Activated naive CD8-positive, alpha-beta T cell treated with anti-CD3 and anti-CD28 coated beads, Interleukin-2, amount 50 U/mL, for 24 hours (primary cell): ENCODE measurements at regions not wholly inside any gene's neighbourhood (a gene's known extent, or its start where the extent isn't known, plus 50 kb on each side); places are given as distances from the start of the nearest gene placed in this dataset.
"Not testable (repeated sequence)": the region's sequence is repeated elsewhere in the genome, so short reads cannot be mapped to it uniquely, and the experiment has no call there.

Experiments used
- ATAC-seq: fragments of 150-1000 bp; cut with Tn5 transposase; one replicate; pipeline ENCODE4 v1.10.0; 2021
- DNase-seq: peaks from one replicate; pipeline ENCODE4 v3.0.0; 2021
- H3K27ac Mint-ChIP-seq: one replicate; pipeline ENCODE4 v1.8.0; 2021; ENCODE audit warnings: mild to moderate bottlenecking, mixed read lengths
- H3K27me3 Mint-ChIP-seq: one replicate; pipeline ENCODE4 v1.8.0; 2021; ENCODE audit warnings: mixed read lengths
- H3K36me3 Mint-ChIP-seq: one replicate; pipeline ENCODE4 v1.8.0; 2021; ENCODE audit warnings: low read depth, mixed read lengths
- H3K4me1 Mint-ChIP-seq: one replicate; pipeline ENCODE4 v1.8.0; 2021; ENCODE audit warnings: mixed read lengths
- H3K4me3 Mint-ChIP-seq: one replicate; pipeline ENCODE4 v1.8.0; 2021; ENCODE audit warnings: mild to moderate bottlenecking, moderate library complexity, mixed read lengths
- H3K9me3 Mint-ChIP-seq: one replicate; pipeline ENCODE4 v1.8.0; 2021; ENCODE audit warnings: mixed read lengths

GRCh38 chr2:134052173-134052572, 201.7 kb upstream of the MGAT5 start:
- ATAC-seq (no peak), DNase-seq (no peak)
- Mint-ChIP-seq H3K27ac (no peak overlapping the region), H3K36me3 (no peaks in the 10 kb centered on the region), H3K27me3 (peaks cover 4% of the 10 kb centered on the region), H3K4me1 (peaks cover 3% of the 10 kb centered on the region), H3K9me3 (peaks cover 4% of the 10 kb centered on the region), H3K4me3 (no peak overlapping the region)

GRCh38 chr2:134056173-134056572, 197.7 kb upstream of the MGAT5 start:
- H3K4me1 Mint-ChIP-seq: peaks cover 8% of the 10 kb centered on the region

GRCh38 chr2:134061066-134061465, 192.8 kb upstream of the MGAT5 start:
- not testable (repeated sequence) for H3K4me1 Mint-ChIP-seq, ATAC-seq, H3K27ac Mint-ChIP-seq, DNase-seq, H3K27me3 Mint-ChIP-seq, H3K36me3 Mint-ChIP-seq, H3K4me3 Mint-ChIP-seq
- peaks cover 17% of the 10 kb centered on the region for H3K9me3 Mint-ChIP-seq

More at GRCh38 chr2:134056173-134056572, 197.7 kb upstream of the MGAT5 start:
- H3K27ac Mint-ChIP-seq: no peak overlapping the region
- no peaks in the 10 kb centered on the region for H3K36me3 Mint-ChIP-seq
- no peak overlapping the region for H3K4me3 Mint-ChIP-seq
- DNase-seq: no peak
- no peak for ATAC-seq
- peaks cover 4% of the 10 kb centered on the region for H3K9me3 Mint-ChIP-seq
- H3K27me3 Mint-ChIP-seq: peaks cover 4% of the 10 kb centered on the region

- H3K4me1 Mint-ChIP-seq: not testable (repeated sequence)
Measured at GRCh38 chr2:134062235-134062634, 191.6 kb upstream of the MGAT5 start.

GRCh38 chr2:134063916-134064315, 190.0 kb upstream of the MGAT5 start:
- H3K4me3 Mint-ChIP-seq, H3K4me1 Mint-ChIP-seq, ATAC-seq: not testable (repeated sequence)

More at GRCh38 chr2:134062235-134062634, 191.6 kb upstream of the MGAT5 start:
- not testable (repeated sequence) for H3K4me3 Mint-ChIP-seq, DNase-seq, H3K27ac Mint-ChIP-seq, H3K27me3 Mint-ChIP-seq, H3K36me3 Mint-ChIP-seq, ATAC-seq
- H3K9me3 Mint-ChIP-seq: peaks cover 17% of the 10 kb centered on the region

GRCh38 chr2:134070281-134070741, 183.6 kb upstream of the MGAT5 start:
- ATAC-seq: no peak
- no peaks in the 10 kb centered on the region for H3K27me3 Mint-ChIP-seq

More at GRCh38 chr2:134063916-134064315, 190.0 kb upstream of the MGAT5 start:
- not testable (repeated sequence) for H3K27me3 Mint-ChIP-seq, DNase-seq, H3K36me3 Mint-ChIP-seq, H3K27ac Mint-ChIP-seq
- peaks cover 17% of the 10 kb centered on the region for H3K9me3 Mint-ChIP-seq

GRCh38 chr2:134072341-134072740, 181.5 kb upstream of the MGAT5 start:
- DNase-seq: no peak
- Mint-ChIP-seq H3K4me1 (no peaks in the 10 kb centered on the region), H3K9me3 (no peaks in the 10 kb centered on the region), H3K4me3 (no peak overlapping the region), H3K27ac (no peak overlapping the region), H3K36me3 (no peaks in the 10 kb centered on the region), H3K27me3 (no peaks in the 10 kb centered on the region)
- ATAC-seq: no peak

More at GRCh38 chr2:134070281-134070741, 183.6 kb upstream of the MGAT5 start:
- Mint-ChIP-seq H3K4me1 (no peaks in the 10 kb centered on the region), H3K4me3 (no peak overlapping the region), H3K27ac (no peak overlapping the region), H3K9me3 (no peaks in the 10 kb centered on the region), H3K36me3 (no peaks in the 10 kb centered on the region)
- no peak for DNase-seq

GRCh38 chr2:134073023-134073422, 180.8 kb upstream of the MGAT5 start:
- H3K9me3 Mint-ChIP-seq: no peaks in the 10 kb centered on the region

GRCh38 chr2:134074619-134075018, 179.3 kb upstream of the MGAT5 start:
- no peak for DNase-seq
- peaks cover 2% of the 10 kb centered on the region for H3K27me3 Mint-ChIP-seq
- no peaks in the 10 kb centered on the region for H3K9me3 Mint-ChIP-seq
- no peak overlapping the region for H3K27ac Mint-ChIP-seq
- ATAC-seq: no peak
- H3K36me3 Mint-ChIP-seq: no peaks in the 10 kb centered on the region
- H3K4me3 Mint-ChIP-seq: no peak overlapping the region
- no peaks in the 10 kb centered on the region for H3K4me1 Mint-ChIP-seq

More at GRCh38 chr2:134073023-134073422, 180.8 kb upstream of the MGAT5 start:
- H3K27ac Mint-ChIP-seq: no peak overlapping the region
- H3K4me3 Mint-ChIP-seq: no peak overlapping the region
- no peaks in the 10 kb centered on the region for H3K36me3 Mint-ChIP-seq
- H3K27me3 Mint-ChIP-seq: no peaks in the 10 kb centered on the region
- DNase-seq (no peak), ATAC-seq (no peak)
- H3K4me1 Mint-ChIP-seq: no peaks in the 10 kb centered on the region

- H3K27ac Mint-ChIP-seq: no peak overlapping the region
- no peaks in the 10 kb centered on the region for H3K9me3 Mint-ChIP-seq
- no peak for ATAC-seq
- no peak for DNase-seq
- peaks cover 2% of the 10 kb centered on the region for H3K27me3 Mint-ChIP-seq
- no peak overlapping the region for H3K4me3 Mint-ChIP-seq
- no peaks in the 10 kb centered on the region for H3K36me3 Mint-ChIP-seq
- H3K4me1 Mint-ChIP-seq: no peaks in the 10 kb centered on the region
Measured at GRCh38 chr2:134075204-134075603, 178.7 kb upstream of the MGAT5 start.

GRCh38 chr2:134078354-134078753, 175.5 kb upstream of the MGAT5 start:
- Mint-ChIP-seq H3K9me3 (no peaks in the 10 kb centered on the region), H3K4me3 (no peak overlapping the region), H3K4me1 (no peaks in the 10 kb centered on the region), H3K36me3 (no peaks in the 10 kb centered on the region), H3K27me3 (peaks cover 6% of the 10 kb centered on the region), H3K27ac (no peak overlapping the region)
- ATAC-seq (no peak), DNase-seq (no peak)

- peak; percentile 57 for ATAC-seq
- no peak for DNase-seq
- Mint-ChIP-seq H3K27me3 (peaks cover 6% of the 10 kb centered on the region), H3K4me3 (no peak overlapping the region), H3K9me3 (no peaks in the 10 kb centered on the region), H3K36me3 (no peaks in the 10 kb centered on the region), H3K4me1 (no peaks in the 10 kb centered on the region), H3K27ac (no peak overlapping the region)
Measured at GRCh38 chr2:134079373-134079772, 174.5 kb upstream of the MGAT5 start.

- Mint-ChIP-seq H3K27me3 (peaks cover 6% of the 10 kb centered on the region), H3K4me3 (no peak overlapping the region), H3K4me1 (no peaks in the 10 kb centered on the region), H3K9me3 (no peaks in the 10 kb centered on the region), H3K27ac (no peak overlapping the region), H3K36me3 (no peaks in the 10 kb centered on the region)
- ATAC-seq (no peak), DNase-seq (no peak)
Measured at GRCh38 chr2:134080386-134081089, 173.3 kb upstream of the MGAT5 start.

GRCh38 chr2:134081238-134081938, 172.5 kb upstream of the MGAT5 start:
- no peak overlapping the region for H3K4me3 Mint-ChIP-seq
- H3K9me3 Mint-ChIP-seq: no peaks in the 10 kb centered on the region
- H3K27ac Mint-ChIP-seq: no peak overlapping the region
- H3K4me1 Mint-ChIP-seq: no peaks in the 10 kb centered on the region
- DNase-seq (no peak), ATAC-seq (no peak)
- H3K36me3 Mint-ChIP-seq: no peaks in the 10 kb centered on the region
- H3K27me3 Mint-ChIP-seq: peaks cover 6% of the 10 kb centered on the region

GRCh38 chr2:134083548-134083947, 170.3 kb upstream of the MGAT5 start:
- Mint-ChIP-seq H3K4me3 (no peak overlapping the region), H3K36me3 (no peaks in the 10 kb centered on the region), H3K27me3 (peaks cover 3% of the 10 kb centered on the region), H3K9me3 (no peaks in the 10 kb centered on the region), H3K27ac (no peak overlapping the region), H3K4me1 (no peaks in the 10 kb centered on the region)
- no peak for DNase-seq
- no peak for ATAC-seq
